NOMO-1 (cell line): ENCODE measurements at regions not wholly inside any gene's neighbourhood (a gene's known extent, or its start where the extent isn't known, plus 50 kb on each side); places are given as distances from the start of the nearest gene placed in this dataset.
"Not testable (repeated sequence)": the region's sequence is repeated elsewhere in the genome, so short reads cannot be mapped to it uniquely, and the experiment has no call there.

ENCODE experiments used
- DNase-seq, 2 experiments: peaks; one replicate each; lab custom pipeline; 2025; ENCODE audit not compliant: unreplicated experiment in 2 of 2; lab: John Stamatoyannopoulos, UW

DNA sequence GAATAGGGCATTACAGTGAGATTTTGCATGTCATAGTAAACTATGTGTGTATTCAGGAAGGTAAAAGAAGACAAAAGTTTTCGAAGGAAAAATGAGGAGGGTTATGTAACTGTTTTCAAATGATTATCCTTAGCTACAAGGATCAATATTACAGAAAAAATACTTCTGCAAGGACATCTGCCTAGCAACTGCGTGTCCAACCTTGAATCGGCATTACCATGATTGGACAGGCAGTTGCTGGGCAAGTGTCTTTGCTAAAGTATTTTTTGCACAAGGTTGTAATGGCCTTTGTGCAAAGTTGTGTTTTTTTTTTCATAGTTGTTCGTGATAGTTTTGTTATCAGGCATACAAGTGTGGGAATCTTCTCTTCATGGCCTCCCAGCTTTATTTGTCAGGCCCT, 136.8 kb downstream of the FASLG start:
- DNase-seq = no peak

DNA sequence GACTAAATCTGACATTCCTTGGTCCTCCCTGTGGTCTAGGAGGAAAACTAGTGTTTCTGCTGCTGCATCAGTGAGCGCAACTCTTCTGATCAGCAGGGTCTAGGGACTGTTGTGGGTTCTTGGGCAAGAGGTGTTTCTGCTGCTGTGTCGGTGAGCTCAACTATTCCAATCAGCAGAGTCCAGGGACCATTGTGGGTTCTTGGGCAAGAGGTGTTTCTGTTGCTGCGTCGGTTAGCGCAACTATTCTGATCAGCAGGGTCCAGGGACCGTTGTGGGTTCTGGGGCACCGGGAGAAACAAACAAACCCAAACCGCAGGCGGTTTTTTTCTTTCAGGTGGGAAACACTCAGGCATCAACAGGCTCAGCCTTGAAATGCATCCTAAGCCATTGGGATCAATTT, 140.9 kb downstream of the FASLG start:
- DNase-seq = not testable (repeated sequence)

DNA sequence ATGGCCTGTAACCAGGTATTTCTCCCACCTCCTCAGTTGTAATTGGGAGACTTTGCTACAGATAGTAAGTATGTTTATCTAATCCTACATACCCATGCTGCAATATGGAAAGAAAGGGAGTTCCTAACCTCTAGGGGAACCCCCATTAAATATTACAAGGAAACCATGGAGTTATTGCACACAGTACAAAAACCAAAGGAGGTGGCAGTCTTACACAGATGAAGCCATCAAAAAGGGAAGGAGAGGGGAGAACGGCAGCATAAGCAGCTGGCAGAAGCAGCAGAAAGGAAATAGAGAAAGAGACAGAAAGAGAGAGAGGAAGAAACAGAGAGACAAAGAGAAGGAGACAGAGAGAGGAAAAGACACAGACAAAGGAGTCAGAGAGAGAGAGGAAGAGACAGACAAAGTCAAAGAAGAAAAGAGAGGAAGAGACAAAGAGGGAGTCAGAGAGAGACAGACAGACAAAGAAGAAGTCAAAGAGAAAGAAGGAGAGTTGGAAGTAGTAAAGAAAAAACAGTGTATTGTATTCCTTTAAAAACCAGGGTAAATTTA, 142.9 kb downstream of the FASLG start:
- no peak for DNase-seq

DNA sequence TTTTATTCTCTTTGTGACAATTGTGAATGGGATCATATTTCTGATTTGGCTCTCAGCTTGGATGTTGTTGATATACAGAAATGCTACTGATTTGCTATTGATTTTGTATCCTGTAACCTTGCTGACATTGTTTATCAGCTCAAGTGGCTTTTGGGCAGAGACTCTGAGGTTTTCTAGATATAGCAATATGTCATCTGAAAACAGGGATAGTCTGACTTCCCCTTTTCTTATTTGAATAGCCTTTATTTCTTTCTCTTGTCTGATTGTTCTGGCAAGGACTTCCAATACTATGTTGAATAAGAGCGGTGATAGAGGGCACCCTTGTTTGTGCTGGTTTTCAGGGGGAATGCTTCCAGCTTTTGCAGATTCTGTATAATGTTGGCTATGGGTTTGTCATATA, 150.8 kb downstream of the FASLG start:
- DNase-seq = peak in 1 of 2 experiments; percentile 34

DNA sequence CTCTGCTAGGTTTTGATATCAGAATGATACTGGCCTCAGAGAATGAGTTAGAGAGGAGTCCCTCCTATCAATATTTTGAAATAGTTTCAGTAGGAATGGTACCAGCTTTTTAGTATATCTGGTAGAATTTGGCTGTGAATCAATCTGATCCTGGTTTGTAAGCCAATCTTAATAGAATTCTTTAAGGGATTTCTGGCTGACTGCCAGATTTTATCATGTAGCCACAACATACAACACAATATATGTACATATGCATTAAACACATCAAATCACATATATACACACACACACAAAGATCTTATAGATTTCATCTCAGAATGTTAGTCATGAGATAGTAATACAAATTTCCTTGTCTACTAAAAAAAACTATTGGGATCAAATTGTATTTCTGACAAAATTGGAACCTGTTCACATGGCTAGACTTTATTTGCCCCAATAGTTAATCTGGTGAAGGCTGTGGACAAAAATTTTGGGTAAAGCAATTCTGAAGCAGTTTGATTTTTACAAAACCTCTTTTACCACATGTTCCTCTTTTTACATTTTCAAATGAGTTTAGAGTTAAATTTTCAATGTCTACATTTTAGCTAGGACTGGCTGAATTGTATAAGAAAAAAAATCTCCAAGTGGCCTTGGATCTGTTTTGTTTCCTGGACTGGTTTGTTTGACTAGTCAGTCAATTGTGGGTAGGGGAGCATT, 151.7 kb downstream of the FASLG start:
- DNase-seq = peak; percentile 6 to 35

DNA sequence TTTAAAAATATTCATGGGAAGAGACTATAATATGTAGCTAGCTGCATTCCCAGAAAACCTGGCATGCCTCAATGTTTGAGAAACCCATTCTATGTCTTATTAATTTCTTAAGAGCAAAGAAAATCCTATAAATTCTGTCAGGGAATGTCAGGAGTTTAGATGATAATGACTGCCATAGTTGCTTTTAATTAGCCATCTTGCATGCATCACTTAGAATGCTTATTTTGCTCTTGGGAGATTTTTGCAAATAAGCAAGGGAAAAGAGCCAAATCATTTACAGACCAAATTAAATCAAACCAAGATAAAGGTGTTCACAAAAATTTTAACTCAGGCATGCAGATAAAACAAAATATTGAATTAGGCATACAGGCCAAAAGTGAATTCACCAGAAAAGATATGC, 152.8 kb downstream of the FASLG start:
- DNase-seq = no peak

DNA sequence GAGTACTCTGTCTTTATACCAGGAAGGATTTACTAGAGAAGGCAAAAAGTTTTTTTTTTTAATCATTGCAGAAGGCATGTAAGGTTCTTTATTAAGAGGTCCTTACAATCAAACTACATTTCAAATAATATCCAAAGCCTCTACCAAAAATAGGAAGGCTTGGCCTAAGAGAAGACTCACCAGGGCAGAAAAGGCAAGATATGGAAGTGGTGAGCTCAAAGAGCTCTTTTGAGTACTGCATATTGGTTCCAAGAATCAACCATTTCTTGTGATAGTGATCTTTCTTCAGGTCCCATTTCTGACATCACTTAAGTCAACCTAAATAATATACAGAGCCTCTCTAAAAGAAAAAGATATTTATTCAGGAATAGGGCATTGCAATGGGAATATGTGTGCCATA, 153.2 kb downstream of the FASLG start:
- no peak for DNase-seq

DNA sequence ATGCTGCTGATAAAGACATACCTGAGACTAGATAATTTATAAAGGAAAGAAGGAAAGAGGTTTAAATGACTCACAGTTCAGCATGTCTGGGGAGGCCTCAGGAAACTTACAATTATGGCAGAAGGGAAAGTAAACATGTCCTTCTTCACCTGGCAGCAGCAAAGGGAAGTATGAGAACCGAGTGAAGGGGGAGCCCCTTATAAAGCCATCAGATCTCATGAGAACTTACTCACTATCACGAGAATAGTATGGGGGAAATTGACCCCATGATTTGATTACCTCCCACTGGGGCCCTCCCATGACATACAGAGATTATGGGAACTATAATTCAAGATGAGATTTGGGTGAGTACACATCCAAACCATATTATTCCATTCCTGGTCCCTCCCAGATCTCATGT, 154.4 kb downstream of the FASLG start:
- DNase-seq = no peak

DNA sequence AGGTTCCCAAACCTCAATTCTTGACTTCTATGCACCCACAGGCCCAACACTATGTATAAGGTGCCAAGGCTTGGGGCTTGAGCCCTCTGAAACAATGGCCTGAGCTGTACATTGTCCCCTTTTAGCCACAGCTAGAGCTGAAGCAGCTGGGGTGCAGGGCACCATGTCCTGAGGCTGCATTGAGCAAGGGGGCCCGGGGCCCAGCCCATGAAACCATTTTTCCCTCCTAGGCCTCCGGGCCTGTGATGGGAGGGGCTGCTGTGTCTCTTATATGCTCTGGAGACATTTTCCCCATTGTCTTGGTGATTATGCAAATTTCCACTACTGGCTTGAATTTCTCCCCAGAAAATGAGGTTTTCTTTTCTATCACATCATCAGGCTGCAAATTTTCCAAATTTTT, 155.5 kb downstream of the FASLG start:
- no peak for DNase-seq

DNA sequence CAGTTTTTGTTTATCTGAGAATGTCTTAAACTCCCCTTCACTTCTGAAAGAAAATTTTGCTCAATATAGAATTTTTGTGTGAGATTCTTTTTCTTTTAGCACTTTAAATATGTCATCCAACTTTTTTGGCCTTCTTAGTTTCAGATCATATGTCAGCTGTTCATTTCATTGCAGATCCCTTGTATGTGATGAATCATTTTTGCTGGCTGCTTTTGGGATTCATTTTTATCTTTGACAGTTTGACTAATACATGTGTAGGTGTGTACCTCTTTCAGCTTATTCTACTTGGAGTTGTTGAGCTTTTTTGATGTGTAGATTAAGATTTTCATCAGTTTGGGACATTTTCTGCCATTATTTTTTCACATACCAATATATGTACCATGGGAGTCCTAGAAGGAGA, 156.8 kb downstream of the FASLG start:
- DNase-seq = no peak

DNA sequence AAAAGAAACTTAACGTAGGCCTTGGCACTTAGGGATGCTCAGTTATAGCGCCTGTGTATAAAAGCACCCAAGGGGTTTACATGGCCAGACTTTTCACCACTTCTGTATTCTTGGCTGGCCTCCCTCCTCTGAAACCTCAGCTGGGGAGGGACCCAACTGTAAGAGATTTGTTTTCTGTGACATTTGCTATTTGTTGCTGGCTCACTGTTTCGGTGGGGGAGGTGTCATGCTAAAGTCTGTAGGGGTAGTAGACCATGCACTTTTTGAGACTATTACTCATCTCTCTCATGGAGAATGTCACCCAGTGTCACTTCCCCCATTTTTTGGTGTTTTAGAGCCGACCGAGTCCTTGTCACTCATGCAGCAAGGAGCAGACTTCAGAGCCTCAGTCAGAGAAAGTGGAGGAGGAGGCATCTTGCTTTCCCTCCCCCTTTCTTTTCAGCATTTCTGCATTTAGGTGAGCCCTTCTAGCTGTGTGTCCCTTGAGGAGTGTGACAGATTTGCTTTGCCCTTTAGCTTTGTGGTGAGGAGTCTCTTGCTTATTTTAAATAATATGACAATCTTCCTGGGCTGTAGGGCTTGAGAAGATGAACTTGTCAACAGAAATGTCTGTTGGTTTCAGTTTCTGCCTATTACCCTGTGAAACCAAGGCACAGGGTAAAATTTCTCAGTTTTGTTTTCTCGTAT, 160.1 kb downstream of the FASLG start:
- peak; percentile 41 to 70 for DNase-seq

DNA sequence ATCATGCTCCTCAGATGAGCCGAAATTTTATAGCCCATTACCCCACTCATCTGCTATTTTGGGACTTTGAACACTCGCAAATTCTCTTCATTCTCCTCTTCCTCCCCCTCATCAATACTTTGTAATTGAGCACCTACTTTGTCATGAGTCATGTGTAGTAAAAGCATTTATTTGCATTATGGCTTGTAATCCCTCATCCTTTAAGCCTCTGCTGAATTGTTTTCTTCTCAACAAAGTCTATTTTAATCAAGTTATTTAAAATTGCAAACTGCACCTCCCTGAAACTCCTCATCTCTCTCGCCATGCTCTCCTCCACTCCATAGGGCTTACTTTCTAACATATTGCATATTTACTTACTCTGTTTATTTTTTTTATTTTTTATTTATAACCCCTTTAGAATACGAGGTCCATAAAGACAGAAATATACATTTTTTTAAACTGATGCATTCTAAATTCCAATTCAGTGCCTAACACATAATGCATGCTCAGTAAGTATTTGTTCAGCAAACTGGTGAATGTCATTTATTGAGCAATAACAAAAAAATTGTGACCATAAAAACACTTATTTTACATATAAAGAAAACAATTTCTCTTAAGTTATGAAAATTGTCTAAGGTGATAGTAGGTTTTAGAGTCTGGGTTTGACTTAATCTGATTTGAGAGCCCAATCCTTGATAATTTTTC, 161.7 kb downstream of the FASLG start:
- DNase-seq = no peak

DNA sequence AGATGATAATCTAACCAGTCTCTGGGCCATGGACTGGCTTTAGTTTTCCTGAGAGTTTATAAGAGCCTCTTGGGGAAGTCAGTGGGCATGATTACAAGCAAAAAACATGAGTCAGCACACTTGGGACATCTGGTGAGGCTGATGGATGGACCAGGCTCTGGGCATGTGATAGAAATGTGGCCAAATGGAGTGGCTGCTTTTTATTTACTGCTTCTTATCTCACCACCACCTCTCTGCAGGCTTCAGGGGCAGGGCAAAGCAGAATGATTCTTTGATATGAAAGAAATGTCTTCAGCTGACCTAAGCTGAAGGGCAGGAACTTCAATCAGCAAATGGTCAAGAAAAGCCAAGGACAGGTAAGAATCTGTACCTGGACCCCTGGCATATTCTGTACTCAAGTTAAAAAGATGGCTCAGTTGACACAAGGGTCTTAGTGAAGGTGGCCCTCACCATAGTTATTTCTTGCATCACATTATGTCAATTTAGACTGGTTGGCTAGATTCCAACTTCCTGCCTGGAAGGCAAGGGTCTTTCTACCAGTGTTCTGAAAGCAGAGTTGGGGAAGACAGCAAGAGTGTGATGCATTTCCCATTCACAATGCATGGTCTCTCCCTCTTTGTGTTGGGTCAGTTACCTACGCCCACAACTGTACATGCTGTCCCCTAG, 162.8 kb downstream of the FASLG start:
- peak in 1 of 2 experiments; percentile 3 for DNase-seq

DNA sequence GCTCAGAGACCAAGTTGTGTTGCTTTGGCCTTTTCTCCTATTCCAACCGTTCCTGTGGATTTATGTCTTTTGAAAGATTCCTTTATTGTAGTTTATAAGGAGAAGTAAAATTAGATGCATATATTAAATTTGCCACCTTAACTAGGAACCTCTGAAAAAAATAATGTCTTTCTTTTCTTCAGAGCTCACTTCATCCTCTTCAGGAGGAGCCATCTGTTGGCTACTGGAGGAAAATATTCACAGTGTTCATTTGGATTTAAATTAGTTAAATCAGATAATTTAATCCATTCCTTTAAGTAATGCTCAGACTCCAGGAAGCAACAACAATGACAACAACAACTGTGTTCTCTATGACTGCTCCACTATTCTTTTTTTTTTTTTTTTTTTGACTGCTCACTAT, 164.0 kb downstream of the FASLG start:
- no peak for DNase-seq

DNA sequence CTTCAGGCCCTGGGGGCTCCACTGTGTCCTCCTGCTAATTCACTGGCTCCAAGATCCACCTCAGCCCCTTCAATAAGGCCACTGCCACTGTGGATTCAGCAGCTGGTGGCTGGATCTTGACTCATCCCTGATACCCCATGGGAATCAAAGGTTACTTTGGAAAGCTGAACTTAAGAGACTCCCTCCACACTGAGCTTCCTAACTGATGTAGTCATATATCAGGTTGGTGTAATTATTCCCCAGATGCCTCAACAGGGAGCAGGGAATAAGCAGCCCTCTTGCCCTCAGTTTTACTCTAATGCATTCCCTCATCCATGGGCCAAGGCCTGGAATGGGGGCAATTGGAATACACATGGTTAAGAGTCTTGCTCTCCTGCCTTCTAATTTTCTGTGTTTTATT, 164.6 kb downstream of the FASLG start:
- DNase-seq = no peak

DNA sequence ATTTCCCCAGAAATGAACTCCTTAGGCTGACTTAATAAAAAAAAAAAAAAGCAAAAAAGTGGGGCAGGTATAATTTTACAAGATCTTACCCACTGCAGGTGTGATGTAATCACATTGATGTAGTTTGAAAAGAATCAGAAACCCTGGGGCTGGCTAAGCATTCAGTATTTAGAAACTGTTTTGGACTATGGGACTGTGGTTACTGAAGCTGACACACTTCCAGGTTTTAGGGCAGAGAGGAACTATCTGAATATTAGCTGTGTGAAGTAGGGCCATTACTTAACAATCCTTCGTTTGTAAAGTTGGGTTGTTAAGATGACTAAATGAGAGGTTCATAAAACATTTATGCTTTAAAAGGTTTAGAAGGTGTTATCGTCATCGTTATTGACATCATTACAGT, 165.3 kb downstream of the FASLG start:
- DNase-seq = peak; percentile 24 to 51

DNA sequence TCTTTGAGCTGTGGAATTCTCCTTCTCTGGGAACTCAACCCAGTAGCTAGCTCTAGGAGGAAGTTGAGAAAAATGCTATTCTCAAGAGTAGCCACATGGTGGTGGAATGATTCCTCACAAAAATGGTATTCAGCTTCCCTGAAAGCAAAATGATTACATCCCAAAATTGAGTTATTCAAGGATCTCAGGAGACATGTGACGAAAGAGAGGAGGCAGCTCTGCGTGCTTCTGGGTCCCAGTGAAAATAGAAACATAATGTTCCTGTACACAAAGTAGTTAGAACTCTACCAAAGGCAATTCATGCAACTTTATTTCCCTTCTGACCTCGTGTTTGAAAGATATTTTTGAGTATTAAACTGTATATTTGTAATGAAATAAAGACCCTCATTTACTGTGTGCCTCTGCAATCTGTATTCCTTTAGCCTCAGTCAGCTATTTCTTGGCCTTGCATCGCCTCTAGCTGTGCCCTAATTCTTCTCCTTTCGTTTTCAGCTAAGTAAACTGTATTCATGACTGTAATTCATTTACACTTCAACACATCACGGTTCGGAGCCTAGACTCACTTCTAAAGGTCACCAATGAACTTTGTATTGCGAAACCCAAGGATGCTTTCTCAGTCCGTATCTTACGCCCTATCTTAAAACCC, 167.3 kb downstream of the FASLG start:
- peak; percentile 15 to 31 for DNase-seq

DNA sequence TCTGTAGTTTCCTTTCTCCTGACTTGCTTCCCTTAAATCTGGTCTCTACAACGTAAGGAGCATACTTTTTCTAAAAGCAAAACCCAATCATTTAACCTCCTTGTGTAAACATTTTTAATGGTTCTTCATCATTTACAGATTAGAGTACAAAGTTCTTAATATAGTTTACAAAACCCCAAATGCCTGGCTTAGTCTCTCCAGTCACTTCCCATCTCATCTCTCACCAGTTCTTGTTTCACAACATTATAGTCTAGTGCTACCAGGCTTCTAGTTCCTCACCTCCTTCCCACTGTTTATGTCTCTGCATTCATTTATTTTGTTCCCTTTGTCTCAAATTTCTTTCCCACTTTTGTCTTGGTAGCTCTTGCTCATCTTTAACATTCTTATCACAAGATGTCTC, 168.4 kb downstream of the FASLG start:
- DNase-seq = peak in 1 of 2 experiments; percentile 29

DNA sequence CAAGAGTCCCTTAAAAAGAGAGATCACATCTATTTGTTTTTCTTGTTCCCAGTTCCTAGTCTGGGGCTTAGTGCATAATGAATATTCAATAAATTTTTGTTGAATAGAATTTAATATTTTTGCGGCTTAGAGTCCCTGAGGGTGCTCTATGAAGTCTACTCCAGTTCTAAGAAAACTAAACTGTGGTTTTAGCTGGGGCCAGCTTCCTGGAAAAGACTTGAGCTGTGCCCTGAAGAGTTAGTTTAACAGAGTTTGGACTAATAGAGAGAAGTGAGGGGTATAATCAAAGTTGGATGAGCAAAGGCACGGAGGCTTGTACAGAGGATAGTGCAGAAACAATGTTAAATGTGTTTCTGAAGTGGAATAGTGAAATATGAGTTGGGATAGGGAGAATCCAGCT, 168.9 kb downstream of the FASLG start:
- DNase-seq = no peak

DNA sequence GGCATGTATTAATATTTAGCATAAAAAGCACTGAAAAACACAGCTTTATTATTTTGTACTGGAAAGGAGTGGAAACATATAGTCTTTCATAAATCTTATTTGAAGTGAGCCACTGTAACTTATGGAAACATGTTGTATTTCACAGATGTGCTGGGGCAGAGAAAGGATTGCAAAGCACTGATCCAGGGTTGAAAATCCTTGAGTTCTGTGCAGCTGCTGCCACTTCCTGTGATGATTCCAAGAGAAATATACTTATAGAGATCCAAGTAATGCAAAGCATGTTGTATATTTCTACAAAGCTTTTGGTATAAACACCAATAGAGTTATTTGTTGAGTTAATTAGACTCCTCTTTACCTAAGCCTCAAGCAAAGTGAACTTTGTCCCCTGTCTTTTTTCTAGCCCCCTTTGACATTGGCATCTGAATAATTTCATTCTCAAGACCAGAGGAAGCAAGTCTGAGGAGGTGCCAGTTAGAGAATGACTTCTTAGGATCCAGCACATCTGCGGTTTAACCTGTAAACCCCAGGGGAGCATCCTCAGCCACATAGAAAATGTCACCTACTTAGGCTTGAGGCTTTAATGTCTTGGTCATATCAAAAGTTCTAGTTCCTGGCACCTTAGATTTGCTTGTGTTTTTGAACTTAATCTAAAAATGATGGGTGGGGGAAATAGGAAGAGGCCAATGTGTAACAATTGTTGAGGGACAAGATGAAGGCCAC, 173.3 kb downstream of the FASLG start:
- no peak for DNase-seq
